ENCODE measurements at regions not wholly inside any gene's neighbourhood (a gene's known extent, or its start where the extent isn't known, plus 50 kb on each side); places are given as distances from the start of the nearest gene placed in this dataset.

GRCh38 chr13:60862036-60862435, 465.0 kb downstream of the TDRD3 start:
- H4K20me1 ChIP-seq (ENCODE audit: control insufficient read depth, extremely low read depth, insufficient read depth, low read length): no peaks in the 10 kb centered on the region
- no peak overlapping the region for H3K9ac ChIP-seq (ENCODE audit: control insufficient read depth, extremely low read depth, insufficient read depth, low read length)
- no peak overlapping the region for H2AFZ ChIP-seq (ENCODE audit: control insufficient read depth, low read length)
- FAIRE-seq: no peak
- H3K4me1 ChIP-seq (ENCODE audit: control insufficient read depth, extremely low read depth, insufficient read depth, low read length): no peaks in the 10 kb centered on the region
- H3K27ac ChIP-seq (ENCODE audit: control insufficient read depth, insufficient read depth, low read length): no peak overlapping the region
- TF ChIP-seq EZH2 (IDR thresholded peaks at IDR 0.05; ENCODE audit: low read length) (no peak), CTCF (optimal IDR thresholded peaks at IDR 0.05 in 1 of 3, IDR thresholded peaks at IDR 0.05 in 1 of 3, conservative IDR thresholded peaks at IDR 0.05 in 1 of 3; ENCODE audit: extremely low read depth in 1 of 3, insufficient read depth in 2 of 3, low read length in 3 of 3) (no peak)
- H3K27me3 ChIP-seq (ENCODE audit: control insufficient read depth, extremely low read depth, insufficient read depth, low read length): no peaks in the 10 kb centered on the region
- DNase-seq (ENCODE audit: low read depth, low spot score): no peak
- H3K4me3 ChIP-seq (ENCODE audit: control insufficient read depth in 2 of 3, extremely low read depth in 1 of 3, insufficient read depth in 2 of 3, low read depth in 1 of 3, low read length in 3 of 3): no peak overlapping the region
- no peak overlapping the region for H3K4me2 ChIP-seq (ENCODE audit: control insufficient read depth, extremely low read depth, insufficient read depth, low read depth, low read length)
- dilution Hi-C loops (cut with MboI; ENCODE audit: extremely low pct_ligation_motif_present, low sequenced_read_pairs): no loop called here
- no peaks in the 10 kb centered on the region for H3K9me1 ChIP-seq (ENCODE audit: control insufficient read depth, extremely low read depth, insufficient read depth, low read length)
- H3K36me3 ChIP-seq (ENCODE audit: control insufficient read depth in 2 of 2, extremely low read depth in 1 of 2, insufficient read depth in 2 of 2, low read length in 2 of 2): no peaks in the 10 kb centered on the region
- no peaks in the 10 kb centered on the region for H3K79me2 ChIP-seq (ENCODE audit: control insufficient read depth, insufficient read depth, low read length)
- H3K9me3 ChIP-seq (ENCODE audit: control insufficient read depth, low read depth, low read length): no peaks in the 10 kb centered on the region

GRCh38 chr13:60857698-60858097, 460.7 kb downstream of the TDRD3 start:
- FAIRE-seq (no peak), DNase-seq (ENCODE audit: low read depth, low spot score) (no peak)
- H2AFZ ChIP-seq (ENCODE audit: control insufficient read depth, low read length): no peak overlapping the region
- TF ChIP-seq EZH2 (IDR thresholded peaks at IDR 0.05; ENCODE audit: low read length): no peak
- no peak for TF ChIP-seq CTCF (optimal IDR thresholded peaks at IDR 0.05 in 1 of 3, IDR thresholded peaks at IDR 0.05 in 1 of 3, conservative IDR thresholded peaks at IDR 0.05 in 1 of 3; ENCODE audit: extremely low read depth in 1 of 3, insufficient read depth in 2 of 3, low read length in 3 of 3)
- H3K9me3 ChIP-seq (ENCODE audit: control insufficient read depth, low read depth, low read length): peaks cover 2% of the 10 kb centered on the region
- no peak overlapping the region for H3K4me2 ChIP-seq (ENCODE audit: control insufficient read depth, extremely low read depth, insufficient read depth, low read depth, low read length)
- H3K4me1 ChIP-seq (ENCODE audit: control insufficient read depth, extremely low read depth, insufficient read depth, low read length): no peaks in the 10 kb centered on the region
- H3K4me3 ChIP-seq (ENCODE audit: control insufficient read depth in 2 of 3, extremely low read depth in 1 of 3, insufficient read depth in 2 of 3, low read depth in 1 of 3, low read length in 3 of 3): no peak overlapping the region
- no peaks in the 10 kb centered on the region for H3K27me3 ChIP-seq (ENCODE audit: control insufficient read depth, extremely low read depth, insufficient read depth, low read length)
- H3K9ac ChIP-seq (ENCODE audit: control insufficient read depth, extremely low read depth, insufficient read depth, low read length): no peak overlapping the region
- H3K79me2 ChIP-seq (ENCODE audit: control insufficient read depth, insufficient read depth, low read length): no peaks in the 10 kb centered on the region
- H3K9me1 ChIP-seq (ENCODE audit: control insufficient read depth, extremely low read depth, insufficient read depth, low read length): no peaks in the 10 kb centered on the region
- dilution Hi-C loops (cut with MboI; ENCODE audit: extremely low pct_ligation_motif_present, low sequenced_read_pairs): no loop called here
- H4K20me1 ChIP-seq (ENCODE audit: control insufficient read depth, extremely low read depth, insufficient read depth, low read length): no peaks in the 10 kb centered on the region
- H3K27ac ChIP-seq (ENCODE audit: control insufficient read depth, insufficient read depth, low read length): no peak overlapping the region
- H3K36me3 ChIP-seq (ENCODE audit: control insufficient read depth in 2 of 2, extremely low read depth in 1 of 2, insufficient read depth in 2 of 2, low read length in 2 of 2): no peaks in the 10 kb centered on the region
